HG03025 (cell line): ENCODE measurements at regions not wholly inside any gene's neighbourhood (a gene's known extent, or its start where the extent isn't known, plus 50 kb on each side); places are given as distances from the start of the nearest gene placed in this dataset.
"Not testable (repeated sequence)": the region's sequence is repeated elsewhere in the genome, so short reads cannot be mapped to it uniquely, and the experiment has no call there.

Experiments used
- ATAC-seq: cut with Tn5 transposase; IDR thresholded peaks from one replicate; pipeline ENCODE4 v1.9.1; 2021; ENCODE audit warnings: mild to moderate bottlenecking, moderate library complexity; ENCODE audit not compliant: unreplicated experiment, low FRiP score

DNA sequence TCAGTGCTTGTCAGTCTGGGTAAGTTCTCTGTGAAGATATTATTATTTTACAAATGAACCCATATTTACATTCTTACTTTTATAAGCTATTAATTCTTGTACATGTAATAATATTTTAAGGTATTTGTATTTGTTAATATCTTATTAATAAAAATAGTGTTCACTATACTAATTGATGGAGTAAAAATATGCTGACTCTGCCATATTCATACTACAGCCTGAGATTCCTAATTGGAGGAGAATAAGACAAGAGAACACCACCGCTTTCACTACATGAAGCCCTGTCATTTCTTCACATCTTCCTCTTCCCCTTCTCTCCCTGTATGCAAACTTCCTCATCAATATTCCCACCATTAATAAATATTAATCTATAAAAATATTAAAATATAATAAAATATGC lies 167.6 kb upstream of the TUSC1 start:
- ATAC-seq: no peak

DNA sequence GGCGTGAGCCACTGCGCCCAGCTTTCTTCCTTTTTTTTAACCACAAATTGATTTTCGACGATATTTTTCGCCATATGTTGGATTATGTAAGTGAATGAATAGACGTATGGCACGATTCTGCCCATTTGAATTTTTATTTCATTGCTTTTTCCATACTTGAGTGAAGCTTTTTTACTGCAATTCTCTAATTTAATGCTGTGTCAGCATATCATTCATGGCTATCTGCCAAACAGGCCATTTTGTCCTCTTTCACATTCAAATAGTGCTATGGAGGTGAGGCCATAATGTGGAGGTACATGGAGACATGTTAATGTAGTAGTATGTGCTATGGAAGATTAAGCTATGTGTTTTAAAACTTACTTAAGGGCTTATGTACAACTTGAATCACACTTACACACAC lies 152.1 kb upstream of the TUSC1 start:
- ATAC-seq: no peak

DNA sequence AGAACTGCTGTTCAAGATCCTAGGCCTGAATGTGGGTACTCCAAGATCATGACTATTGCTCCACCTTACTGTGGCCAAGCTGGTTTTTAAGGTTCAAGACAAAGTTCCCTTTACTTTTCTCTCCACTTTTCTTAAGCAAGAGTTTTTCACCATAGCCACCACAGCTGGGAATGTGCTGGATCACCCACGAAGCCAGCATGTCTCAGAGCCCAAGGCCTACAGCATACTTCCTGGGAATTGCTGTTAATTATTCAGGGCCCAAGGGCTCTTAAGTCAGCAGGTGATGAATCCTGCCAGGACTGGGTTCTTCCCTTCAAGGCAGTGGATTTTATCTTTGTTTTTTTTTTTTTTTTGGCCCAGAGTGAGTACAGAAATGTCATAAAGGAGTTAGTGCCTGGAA lies 149.4 kb upstream of the TUSC1 start:
- no peak for ATAC-seq

DNA sequence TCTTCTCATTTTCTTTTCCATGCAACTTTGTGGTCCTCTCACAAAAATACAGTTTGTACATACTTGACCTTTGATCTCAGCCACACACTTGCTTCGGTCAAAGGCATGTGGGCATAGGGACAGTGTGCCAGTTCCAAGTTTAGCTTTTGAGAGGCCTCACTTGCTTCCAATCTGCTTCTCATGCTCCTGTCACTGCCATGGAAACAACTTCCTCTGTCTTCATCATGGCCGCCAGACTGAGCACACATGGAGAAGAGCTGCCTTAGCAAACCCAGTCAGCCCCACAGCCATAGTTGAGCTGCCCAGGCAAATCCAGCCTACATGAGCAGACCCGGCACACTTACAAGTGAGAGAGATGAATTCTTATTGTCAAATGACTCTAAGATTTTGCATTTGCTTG lies 138.2 kb upstream of the TUSC1 start:
- ATAC-seq: no peak

DNA sequence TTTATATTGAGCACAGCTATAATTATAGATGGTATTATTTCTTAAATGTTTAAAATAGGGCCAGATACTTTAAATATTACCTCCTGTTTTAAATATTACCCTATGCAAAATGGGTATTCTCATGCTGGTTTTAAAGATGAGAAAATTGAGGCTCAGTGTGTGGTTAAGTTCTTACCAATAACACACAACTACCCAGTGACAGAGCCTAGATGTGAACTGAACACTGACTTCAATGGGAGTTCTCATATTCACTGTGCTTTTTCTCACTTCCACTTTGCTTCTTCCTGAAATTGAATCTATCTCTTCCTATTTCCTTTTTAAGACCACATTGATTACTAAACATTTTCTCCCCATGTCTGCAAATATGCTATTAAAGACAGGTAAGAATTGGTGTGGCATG lies 135.8 kb upstream of the TUSC1 start:
- no peak for ATAC-seq

DNA sequence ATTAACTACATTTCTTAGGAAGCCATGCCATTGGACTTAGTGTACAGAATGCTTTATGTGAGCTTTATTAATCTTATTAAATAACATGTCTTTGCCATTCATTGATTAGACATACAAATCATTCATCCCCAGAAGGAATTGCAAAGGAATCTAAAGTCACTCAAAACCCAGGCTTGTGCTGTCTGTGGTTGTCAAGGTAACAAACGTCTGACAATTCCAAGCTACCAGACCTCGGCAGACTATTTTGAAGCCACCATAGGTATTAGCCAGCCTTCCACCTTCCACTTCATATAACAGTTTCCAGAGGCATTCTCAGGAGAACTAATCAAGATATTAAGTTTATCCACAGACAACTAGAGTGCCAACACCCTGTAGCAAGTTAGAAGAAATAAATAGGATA lies 135.2 kb upstream of the TUSC1 start:
- ATAC-seq: no peak

DNA sequence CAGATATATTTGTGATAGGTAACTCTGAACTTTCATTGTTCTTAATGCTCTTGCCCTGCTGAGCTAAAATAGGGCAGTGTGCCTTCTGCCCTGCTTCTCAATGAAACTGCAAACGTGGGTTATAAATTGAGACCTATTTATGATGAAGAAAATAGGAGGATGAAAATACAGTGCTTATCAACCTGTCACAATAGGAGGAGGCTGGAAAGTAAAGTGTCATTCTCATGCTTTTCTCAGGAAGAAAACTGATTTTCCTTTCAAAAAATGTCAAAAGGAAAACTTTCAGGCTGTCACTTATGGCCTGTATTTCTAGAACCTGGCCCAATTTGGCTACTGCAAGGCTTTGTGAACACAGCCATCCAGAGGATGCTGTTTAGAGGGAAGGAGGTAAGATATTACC lies 130.3 kb upstream of the TUSC1 start:
- ATAC-seq: no peak

DNA sequence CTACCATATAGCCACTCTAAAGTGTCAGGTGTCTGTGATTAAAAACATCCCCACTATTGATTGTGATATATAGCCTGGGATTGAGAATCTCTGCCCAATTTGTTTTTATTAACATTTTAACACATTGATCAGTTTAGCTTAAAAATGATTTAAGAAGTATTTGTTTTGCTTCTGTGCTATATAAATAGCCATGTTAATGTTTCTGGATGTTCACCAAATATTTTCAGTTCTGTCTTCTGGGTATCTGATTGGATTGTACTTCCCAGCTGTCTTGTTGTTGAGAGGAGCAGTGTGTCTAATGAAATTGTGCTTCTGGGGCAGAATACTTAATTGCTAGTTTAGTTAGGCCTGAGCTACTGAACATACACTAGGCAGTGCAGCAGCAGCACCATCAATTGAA lies 126.6 kb upstream of the TUSC1 start:
- no peak for ATAC-seq

DNA sequence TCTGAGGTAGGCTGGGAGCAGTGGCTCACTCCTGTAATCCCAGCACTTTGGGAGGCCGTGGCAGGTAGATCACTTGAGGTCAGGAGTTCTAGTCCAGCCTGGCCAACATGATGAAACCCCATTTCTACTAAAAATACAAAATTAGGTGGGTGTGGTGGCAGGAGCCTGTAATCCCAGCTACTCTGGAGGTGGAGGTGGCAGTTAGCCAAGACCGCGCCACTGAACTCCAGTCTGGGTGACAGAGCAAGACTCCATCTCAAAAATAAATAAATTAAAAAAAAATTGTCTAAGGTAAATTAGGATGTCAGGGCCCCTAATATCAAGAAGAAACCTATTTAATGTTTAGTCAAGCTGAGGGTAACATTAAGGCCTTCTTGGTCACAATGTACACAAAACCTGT lies 123.7 kb upstream of the TUSC1 start:
- not testable (repeated sequence) for ATAC-seq

DNA sequence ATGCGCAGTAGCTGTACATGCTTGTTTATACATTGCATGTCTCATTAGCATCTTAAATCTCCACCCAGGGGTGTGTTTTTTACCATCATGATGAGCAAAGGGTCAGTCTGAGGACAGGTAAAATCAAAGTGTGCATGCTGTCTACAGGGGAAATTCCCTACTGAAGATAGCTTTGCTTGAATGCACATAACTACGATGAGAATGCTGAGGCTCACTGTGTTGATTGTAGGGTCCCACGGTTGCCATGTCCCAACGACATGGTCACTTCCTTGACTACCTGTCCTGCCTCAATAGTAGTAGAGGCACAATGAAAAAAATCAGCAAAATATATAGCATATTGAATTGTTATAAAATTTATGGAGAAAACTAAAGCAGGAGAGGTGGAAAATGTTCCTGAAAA lies 95.6 kb upstream of the TUSC1 start:
- ATAC-seq: no peak

DNA sequence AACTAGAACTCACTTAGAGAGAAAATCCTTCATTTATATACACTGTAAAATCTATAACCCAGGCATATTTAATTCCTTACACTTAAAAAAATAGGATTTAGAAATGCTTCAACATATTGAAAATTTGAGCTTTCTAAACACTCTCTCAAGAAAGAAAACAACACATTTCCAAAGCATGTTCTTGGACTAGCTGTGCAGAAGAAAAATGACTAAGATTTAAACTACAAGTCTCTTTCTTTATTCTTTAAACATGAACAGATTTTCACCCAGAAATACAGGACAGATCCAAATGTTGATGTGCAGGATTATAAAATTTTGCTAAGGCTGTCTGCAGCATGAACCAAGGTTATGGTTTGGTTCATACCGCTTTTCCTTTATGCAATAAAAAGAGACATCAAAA lies 77.7 kb upstream of the TUSC1 start:
- ATAC-seq: no peak

DNA sequence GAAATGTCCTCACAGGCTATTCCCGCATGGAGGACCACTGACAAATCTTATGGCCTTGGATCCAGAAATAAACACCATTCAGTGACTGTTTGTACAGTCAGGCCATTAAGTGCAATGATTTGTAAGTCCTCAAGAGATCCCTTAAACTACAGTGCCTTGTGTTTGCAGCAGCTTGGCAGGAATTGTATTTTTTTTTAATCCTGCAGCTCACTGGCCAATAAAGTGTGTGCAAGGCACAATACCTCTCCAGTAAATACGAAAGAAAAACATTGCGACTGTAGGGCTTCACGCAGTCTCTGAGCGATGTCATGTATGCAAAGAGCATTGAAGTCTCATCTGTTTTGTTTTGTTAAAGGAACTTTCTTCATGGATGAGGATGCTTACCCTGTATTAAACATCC lies 74.2 kb upstream of the TUSC1 start:
- ATAC-seq: no peak

DNA sequence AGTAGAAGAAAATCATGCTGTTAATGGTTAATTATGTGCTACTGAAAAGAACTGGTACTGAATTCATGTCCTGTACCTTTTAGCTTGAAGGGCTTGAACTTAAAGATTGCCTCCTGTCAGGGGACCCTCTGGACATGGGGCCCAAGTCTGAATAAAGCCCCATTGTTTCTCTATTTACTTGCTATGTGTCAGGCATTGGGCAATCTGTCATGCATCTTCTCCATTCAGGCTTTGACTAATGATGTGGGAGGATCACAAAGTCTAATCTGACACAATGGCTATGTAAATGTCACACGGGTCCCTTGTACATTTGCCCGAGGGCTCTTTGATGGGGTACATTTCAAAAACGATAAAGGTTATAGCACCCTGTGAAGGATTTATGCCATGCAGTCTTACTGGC lies 64.0 kb upstream of the TUSC1 start:
- no peak for ATAC-seq

DNA sequence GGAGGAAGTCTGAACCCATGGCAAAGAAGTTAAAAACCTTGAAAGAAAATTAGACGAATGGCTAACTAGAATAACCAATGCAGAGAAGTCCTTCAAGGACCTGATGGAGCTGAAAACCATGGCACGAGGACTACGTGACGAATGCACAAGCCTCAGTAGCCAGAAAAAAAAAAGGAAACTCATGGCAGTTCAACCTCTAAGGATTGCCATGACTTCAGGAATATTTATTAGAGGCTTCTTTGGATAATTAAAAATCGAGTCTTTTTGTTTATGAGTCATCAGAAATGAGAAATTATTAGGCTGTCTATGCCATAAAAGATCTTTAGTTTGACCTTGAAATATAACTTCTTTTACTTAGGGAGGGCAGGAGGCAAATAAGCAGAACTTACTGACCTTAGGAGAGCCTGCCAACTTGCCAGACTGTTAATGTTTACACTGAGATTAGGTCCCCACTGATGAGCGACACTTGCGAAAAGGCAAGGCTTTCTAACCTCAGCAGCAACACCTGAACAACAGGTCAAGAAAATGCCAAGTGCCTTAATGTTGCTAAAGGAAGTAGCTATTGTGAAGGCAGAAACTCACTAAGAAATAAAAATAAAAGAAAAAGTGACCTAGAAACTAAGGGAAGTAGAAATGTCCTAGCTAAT lies 55.2 kb upstream of the TUSC1 start:
- ATAC-seq: no peak

DNA sequence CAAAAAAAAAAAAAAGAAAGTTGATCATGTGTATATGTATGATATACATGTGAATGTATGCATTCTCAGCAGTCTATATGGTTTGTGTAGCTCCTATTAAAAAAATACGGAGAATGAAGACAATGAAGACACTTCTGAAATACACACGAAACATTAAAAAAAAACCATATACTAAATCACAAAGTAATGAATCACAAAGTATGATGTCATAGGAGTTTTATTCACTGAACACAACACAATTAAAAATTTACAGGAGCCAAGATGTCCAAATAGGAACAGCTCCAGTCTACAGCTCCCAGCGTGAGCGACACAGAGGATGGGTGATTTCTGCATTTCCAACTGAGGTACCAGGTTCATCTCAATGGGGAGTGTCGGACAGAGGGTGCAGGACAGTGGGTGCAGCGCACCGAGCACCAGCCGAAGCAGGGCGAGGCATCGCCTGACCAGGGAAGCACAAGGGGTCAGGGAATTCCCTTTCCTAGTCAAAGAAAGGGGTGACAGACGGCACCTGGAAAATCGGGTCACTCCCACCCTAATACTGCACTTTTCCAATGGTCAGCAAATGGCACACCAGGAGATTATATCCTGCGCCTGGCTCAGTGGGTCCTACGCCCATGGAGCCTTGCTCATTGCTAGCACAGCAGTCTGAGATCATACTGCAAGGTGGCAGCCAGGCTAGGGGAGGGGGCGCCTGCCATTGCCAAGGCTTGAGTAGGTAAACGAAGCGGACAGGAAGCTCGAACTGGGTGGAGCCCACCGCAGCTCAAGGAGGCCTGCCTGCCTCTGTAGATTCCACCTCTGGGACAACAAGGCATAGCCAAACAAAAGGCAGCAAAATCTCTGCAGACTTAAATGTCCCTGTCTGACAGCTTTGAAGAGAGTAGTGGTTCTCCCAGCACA lies 53.9 kb upstream of the TUSC1 start:
- not testable (repeated sequence) for ATAC-seq
